ENCODE measurements at regions not wholly inside any gene's neighbourhood (a gene's known extent, or its start where the extent isn't known, plus 50 kb on each side); places are given as distances from the start of the nearest gene placed in this dataset.

DNA sequence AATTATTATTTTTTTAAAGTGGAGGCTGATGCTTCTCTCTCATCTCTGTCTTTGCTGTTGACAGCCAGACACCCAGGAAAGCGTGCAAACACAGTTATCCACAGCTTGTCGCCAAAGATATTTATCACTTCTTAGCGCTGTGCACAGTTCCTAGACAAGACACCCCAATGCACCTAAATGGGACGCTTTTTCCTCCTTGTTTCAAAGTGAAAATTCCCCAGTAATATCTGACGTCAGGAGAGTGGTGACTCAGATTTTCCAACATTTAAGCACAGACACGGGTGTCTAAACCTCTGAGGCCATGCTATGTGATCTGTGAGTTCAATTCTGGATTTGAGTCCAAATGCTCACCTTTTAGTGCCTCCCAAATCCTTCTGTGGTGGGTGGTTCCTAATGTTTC is 151.6 kb downstream of the EMX2 start:
- H4K20me1 ChIP-seq (ENCODE audit: insufficient read depth) = no peaks in the 10 kb centered on the region
- WGBS (ENCODE audit: low lambda C conversion rate) = 20% methylated on average over 6 of the region's 6 CpGs
- CTCF ChIA-PET = no interaction called here
- H3K4me1 ChIP-seq (ENCODE audit: control insufficient read depth in 1 of 2, insufficient read depth in 2 of 2, low read depth in 1 of 2, low read length in 1 of 2) = no peaks in the 10 kb centered on the region
- H3K9ac ChIP-seq = no peak overlapping the region
- no peaks in the 10 kb centered on the region for H3K9me2 ChIP-seq
- no peak overlapping the region for H3K4me2 ChIP-seq
- no peak overlapping the region for H2AFZ ChIP-seq (ENCODE audit: low read depth)
- TF ChIP-seq TEAD4 (IDR thresholded peaks at IDR 0.05; ENCODE audit: borderline replicate concordance, insufficient read depth) (no peak), FOXJ3 (CRISPR knock-in tag; IDR thresholded peaks at IDR 0.05) (no peak), MXI1 (IDR thresholded peaks at IDR 0.05; ENCODE audit: low read depth, low read length) (no peak), NFIC (IDR thresholded peaks at IDR 0.05; ENCODE audit: borderline replicate concordance) (no peak), FOXM1 (IDR thresholded peaks at IDR 0.05; ENCODE audit: low read depth) (no peak)
- TF ChIP-seq, protein P1, sequence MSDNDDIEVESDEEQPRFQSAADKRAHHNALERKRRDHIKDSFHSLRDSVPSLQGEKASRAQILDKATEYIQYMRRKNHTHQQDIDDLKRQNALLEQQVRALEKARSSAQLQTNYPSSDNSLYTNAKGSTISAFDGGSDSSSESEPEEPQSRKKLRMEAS (IDR thresholded peaks at IDR 0.05; ENCODE audit: low read depth) = no peak
- TF ChIP-seq, protein P2, sequence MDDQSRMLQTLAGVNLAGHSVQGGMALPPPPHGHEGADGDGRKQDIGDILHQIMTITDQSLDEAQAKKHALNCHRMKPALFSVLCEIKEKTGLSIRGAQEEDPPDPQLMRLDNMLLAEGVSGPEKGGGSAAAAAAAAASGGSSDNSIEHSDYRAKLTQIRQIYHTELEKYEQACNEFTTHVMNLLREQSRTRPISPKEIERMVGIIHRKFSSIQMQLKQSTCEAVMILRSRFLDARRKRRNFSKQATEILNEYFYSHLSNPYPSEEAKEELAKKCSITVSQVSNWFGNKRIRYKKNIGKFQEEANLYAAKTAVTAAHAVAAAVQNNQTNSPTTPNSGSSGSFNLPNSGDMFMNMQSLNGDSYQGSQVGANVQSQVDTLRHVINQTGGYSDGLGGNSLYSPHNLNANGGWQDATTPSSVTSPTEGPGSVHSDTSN (IDR thresholded peaks at IDR 0.05) = no peak
- H3K27me3 ChIP-seq (ENCODE audit: insufficient read depth) = no peaks in the 10 kb centered on the region
- H3F3A ChIP-seq (replicated peaks; ENCODE audit: insufficient read depth) = no peaks in the 10 kb centered on the region
- no peaks in the 10 kb centered on the region for H3K9me3 ChIP-seq
- POLR2A ChIA-PET = no interaction called here
- H3K36me3 ChIP-seq (replicated peaks in 1 of 2; ENCODE audit: control insufficient read depth in 1 of 2, insufficient read depth in 2 of 2, low read length in 1 of 2) = no peaks in the 10 kb centered on the region
- no peaks in the 10 kb centered on the region for H3K79me2 ChIP-seq (ENCODE audit: insufficient read depth)
- DNase-seq = no peak
- H3K27ac ChIP-seq (ENCODE audit: low read depth in 2 of 2, low read length in 1 of 2) = no peak overlapping the region
- no peak overlapping the region for H3K4me3 ChIP-seq (ENCODE audit: low read depth in 2 of 2, low read length in 1 of 2)

GRCh38 chr10:117697402-117697801 is 154.9 kb downstream of the EMX2 start:
- Histone ChIP-seq H4K20me1 (ENCODE audit: insufficient read depth) (no peaks in the 10 kb centered on the region), H3K4me1 (ENCODE audit: control insufficient read depth in 1 of 2, insufficient read depth in 2 of 2, low read depth in 1 of 2, low read length in 1 of 2) (no peaks in the 10 kb centered on the region), H3K79me2 (ENCODE audit: insufficient read depth) (no peaks in the 10 kb centered on the region), H3K4me2 (no peak overlapping the region), H3K4me3 (ENCODE audit: low read depth in 2 of 2, low read length in 1 of 2) (no peak overlapping the region), H3K9ac (no peak overlapping the region), H3K36me3 (replicated peaks in 1 of 2; ENCODE audit: control insufficient read depth in 1 of 2, insufficient read depth in 2 of 2, low read length in 1 of 2) (no peaks in the 10 kb centered on the region), H3F3A (replicated peaks; ENCODE audit: insufficient read depth) (no peaks in the 10 kb centered on the region), H3K9me3 (no peaks in the 10 kb centered on the region), H2AFZ (ENCODE audit: low read depth) (no peak overlapping the region), H3K27ac (ENCODE audit: low read depth in 2 of 2, low read length in 1 of 2) (no peak overlapping the region), H3K9me2 (no peaks in the 10 kb centered on the region), H3K27me3 (ENCODE audit: insufficient read depth) (no peaks in the 10 kb centered on the region)
- ChIA-PET CTCF (interaction anchor here (1.1 kb wide), 1 partner anchor 12 kb away, joined by 3 read pairs; no protein-coding TSS in a partner anchor), POLR2A (no interaction called here)
- TF ChIP-seq TCF12 (IDR thresholded peaks at IDR 0.05) (no peak), ELF1 (IDR thresholded peaks at IDR 0.05) (no peak), USF2 (IDR thresholded peaks at IDR 0.05; ENCODE audit: borderline replicate concordance, low read depth, low read length) (no peak), NFIC (IDR thresholded peaks at IDR 0.05; ENCODE audit: borderline replicate concordance) (no peak), FOXJ3 (CRISPR knock-in tag; IDR thresholded peaks at IDR 0.05) (no peak), RCOR1 (IDR thresholded peaks at IDR 0.05; ENCODE audit: low read length) (no peak), RXRA (IDR thresholded peaks at IDR 0.05; ENCODE audit: borderline replicate concordance, low read depth) (no peak), FOXM1 (IDR thresholded peaks at IDR 0.05; ENCODE audit: low read depth) (no peak)
- TF ChIP-seq, protein P2 (IDR thresholded peaks at IDR 0.05) = no peak
- TF ChIP-seq, protein P3, sequence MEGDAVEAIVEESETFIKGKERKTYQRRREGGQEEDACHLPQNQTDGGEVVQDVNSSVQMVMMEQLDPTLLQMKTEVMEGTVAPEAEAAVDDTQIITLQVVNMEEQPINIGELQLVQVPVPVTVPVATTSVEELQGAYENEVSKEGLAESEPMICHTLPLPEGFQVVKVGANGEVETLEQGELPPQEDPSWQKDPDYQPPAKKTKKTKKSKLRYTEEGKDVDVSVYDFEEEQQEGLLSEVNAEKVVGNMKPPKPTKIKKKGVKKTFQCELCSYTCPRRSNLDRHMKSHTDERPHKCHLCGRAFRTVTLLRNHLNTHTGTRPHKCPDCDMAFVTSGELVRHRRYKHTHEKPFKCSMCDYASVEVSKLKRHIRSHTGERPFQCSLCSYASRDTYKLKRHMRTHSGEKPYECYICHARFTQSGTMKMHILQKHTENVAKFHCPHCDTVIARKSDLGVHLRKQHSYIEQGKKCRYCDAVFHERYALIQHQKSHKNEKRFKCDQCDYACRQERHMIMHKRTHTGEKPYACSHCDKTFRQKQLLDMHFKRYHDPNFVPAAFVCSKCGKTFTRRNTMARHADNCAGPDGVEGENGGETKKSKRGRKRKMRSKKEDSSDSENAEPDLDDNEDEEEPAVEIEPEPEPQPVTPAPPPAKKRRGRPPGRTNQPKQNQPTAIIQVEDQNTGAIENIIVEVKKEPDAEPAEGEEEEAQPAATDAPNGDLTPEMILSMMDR (IDR thresholded peaks at IDR 0.05) = no peak
- no peak for DNase-seq
- 23% methylated on average over 2 of the region's 2 CpGs for WGBS (ENCODE audit: low lambda C conversion rate)

Data from SK-N-SH (cell line).